DMS 273 (cell line): ENCODE measurements at regions not wholly inside any gene's neighbourhood (a gene's known extent, or its start where the extent isn't known, plus 50 kb on each side); places are given as distances from the start of the nearest gene placed in this dataset.
"Not testable (repeated sequence)": the region's sequence is repeated elsewhere in the genome, so short reads cannot be mapped to it uniquely, and the experiment has no call there.

Experiments
- DNase-seq: peaks from one replicate; lab custom pipeline; 2025; ENCODE audit not compliant: unreplicated experiment; lab: John Stamatoyannopoulos, UW

GRCh38 chr5:153352685-153353219 is 137.7 kb upstream of the GRIA1 start:
- no peak for DNase-seq

DNA sequence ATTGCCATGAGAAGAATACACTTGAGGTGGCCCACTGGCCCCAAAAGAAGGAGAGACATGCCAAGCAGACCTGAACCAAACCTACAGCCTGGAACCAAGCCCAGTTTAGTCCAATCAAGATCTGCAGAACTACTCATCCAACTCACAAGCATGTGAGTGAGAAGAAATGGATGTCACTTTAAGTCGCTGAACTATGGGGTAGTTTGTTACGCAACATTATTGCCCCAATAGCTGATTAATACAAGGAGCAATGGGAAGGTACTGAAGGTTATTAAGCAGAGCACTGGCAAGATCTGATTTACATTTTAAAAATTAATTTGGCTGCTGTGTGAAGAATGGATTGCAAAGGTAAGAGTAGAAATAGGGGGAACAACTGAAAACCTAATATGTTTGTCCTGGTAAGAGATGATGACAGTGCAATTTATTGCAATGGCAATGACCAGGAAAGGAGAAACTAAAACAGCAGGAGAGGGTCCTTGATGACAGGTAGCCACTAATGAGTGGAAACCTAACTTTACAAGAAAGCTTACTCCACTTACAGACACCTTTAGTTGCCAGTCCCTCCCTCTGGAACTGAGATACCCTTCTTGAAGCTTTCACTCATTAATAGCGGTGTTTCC is 132.9 kb upstream of the GRIA1 start:
- DNase-seq = no peak

DNA sequence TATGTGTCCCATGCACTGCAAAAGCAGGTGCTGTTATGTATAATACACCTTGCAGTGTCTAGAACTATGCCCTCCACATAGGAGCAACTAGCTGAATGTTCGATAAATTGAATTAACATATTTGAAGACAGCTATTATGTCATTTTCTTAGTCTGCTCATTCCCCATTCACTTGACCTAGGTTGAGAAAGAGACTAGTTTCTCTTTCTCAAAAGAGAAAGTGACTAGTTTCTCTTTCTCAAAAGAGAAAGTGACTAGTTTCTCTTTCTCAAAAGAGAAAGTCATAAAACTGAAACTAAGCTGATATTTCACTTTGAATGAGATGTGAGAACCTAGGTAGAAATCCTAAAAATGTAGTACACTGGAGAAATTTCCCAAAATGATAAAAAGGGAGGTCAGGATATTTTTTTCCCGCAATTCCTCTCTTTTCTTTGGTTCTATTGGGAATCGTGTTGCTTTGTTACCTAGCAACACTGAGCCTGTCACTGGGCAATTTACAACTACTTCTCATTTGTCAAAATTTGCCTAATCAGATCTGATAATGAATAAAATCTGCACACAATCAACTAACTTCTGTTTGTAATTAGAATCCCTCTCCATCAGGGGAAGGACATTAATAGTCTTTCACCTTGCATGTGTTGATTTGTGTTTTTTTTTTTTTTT is 132.0 kb upstream of the GRIA1 start:
- DNase-seq = no peak

- no peak for DNase-seq
Observed at GRCh38 chr5:153360860-153361259, 129.6 kb upstream of the GRIA1 start.

GRCh38 chr5:153361735-153362409 is 128.6 kb upstream of the GRIA1 start:
- no peak for DNase-seq

GRCh38 chr5:153365547-153365946 is 124.9 kb upstream of the GRIA1 start:
- no peak for DNase-seq

DNA sequence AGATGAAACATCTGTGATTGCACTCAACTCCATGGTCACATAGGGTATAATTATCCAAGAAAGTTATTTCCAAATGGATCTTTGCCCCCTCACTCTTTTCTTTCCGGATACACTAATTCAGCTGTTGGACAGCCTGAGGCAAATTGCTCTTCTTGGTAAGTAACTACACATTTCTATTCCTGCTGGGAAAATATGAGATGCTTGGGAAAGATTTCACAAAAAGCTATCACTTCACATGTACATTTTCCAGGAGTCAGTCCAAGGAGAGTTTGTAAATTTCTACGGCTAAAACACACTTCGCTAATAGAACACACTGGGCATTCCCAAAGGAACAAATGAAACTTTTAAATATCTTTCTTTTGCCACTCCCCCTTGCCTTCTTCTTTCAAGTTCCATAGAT is 123.0 kb upstream of the GRIA1 start:
- no peak for DNase-seq

DNA sequence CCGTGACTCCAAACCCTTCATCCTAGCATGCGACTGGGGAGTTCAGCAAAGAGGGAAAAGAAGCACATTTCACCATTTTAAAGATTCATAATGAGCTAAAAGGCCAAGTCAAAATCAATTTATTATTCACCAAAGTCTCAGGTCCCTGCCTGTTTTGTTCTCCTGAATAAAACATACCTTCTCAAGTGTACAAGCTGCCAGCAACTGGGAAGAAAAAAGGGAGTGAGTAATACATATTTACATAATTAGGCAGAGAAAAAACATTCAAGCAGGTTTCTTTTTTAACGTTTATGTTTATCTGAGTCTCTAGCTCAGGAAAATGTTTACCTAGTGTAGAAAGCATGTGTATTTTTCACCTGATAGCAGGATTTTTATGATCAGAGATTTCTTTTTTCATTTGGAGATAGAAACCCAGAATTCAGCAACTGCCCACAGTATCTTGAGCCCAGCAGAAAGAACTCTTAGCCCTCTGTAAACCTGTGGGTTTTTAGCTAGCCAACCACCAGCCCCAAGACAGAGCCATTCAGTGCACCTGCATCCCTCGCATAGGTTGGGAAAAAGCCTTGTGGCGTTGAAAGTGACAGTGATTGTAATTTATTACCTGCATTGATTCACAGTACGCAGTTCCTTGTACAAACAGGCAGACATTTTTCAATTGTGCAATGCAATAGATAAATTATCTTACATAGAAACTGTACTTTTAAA is 117.9 kb upstream of the GRIA1 start:
- DNase-seq = no peak

GRCh38 chr5:153373130-153373498 is 117.4 kb upstream of the GRIA1 start:
- DNase-seq = no peak

- not testable (repeated sequence) for DNase-seq
Observed at GRCh38 chr5:153381630-153382029, 108.8 kb upstream of the GRIA1 start.

DNA sequence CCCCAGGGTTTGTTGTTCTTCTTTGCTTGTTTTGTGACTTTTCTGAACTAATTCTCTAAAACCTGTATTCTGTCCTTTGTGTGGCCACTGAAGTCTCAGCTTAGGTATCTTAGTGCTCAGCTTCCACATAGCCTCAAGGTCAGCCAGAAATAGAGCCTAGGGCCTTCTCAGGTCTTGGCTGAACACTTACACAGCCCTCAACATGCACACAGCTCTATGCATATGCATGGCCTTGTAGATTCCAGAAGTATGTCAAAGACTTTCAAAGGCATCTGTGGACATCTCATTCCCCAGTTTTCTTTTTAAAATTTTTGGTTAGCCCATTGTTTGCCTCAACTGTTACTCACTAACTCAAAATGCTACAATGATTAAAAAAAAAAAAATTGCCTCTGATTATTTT is 99.9 kb upstream of the GRIA1 start:
- DNase-seq = no peak

- no peak for DNase-seq
Observed at GRCh38 chr5:153399595-153399994, 90.9 kb upstream of the GRIA1 start.

DNA sequence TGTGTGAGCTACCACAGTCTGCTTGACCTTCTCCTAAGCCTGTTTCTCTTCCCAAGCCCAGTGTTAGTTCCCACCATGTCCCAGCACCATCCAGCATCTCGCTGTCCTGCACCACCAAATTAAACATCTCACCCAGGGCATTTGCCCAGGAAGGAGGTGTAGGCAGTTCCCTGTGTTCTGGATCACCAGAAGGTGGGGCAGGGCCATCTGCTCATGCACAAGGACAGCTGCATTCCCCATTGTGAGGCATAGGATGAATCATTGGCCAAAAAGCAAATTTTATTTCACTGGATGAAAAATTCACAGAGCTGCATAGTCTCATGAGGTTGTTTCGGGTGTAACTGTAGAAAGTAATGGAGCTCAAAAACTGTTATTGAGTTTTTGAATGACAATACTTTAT is 89.5 kb upstream of the GRIA1 start:
- DNase-seq = peak; percentile 31

DNA sequence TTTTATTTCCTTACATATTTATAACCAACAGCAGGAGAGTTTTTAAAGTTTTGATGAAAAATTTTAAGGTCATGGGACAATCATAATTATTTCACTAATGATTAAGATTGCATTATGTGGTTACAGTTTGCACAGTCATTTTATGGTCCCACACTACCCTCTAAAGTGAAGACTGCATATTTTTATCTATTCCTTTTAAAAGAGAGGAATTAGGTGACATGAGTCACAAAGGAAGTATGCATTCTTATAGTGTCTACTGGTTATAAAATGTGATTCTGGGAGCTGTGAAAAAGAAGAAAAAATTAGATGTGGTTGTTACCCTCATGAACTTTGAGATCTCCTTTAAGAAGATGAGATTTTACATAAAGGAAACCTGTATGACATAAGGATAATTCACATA is 87.9 kb upstream of the GRIA1 start:
- no peak for DNase-seq

- DNase-seq = no peak
Observed at GRCh38 chr5:153403470-153403869, 87.0 kb upstream of the GRIA1 start.

DNA sequence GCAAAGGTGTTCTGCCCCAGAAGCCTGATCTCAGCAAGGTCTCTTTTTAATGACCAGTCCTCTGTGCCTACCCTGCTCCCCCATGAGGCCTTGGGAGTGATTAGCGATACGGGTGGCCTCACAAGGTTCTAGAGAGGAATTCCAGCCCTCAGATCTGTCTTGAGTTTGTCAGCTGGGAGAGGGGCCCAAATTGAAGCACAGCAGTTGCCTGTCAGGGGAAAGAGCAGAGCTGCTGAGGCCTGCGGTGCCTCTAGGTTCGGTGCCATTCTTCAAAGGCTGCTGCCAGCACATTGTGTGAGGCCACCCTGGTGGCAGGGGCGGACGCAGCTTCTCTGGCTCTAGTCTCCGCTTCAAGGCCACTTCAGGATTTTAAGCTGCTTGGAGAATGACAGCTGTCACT is 85.7 kb upstream of the GRIA1 start:
- no peak for DNase-seq

GRCh38 chr5:153421676-153422075 is 68.8 kb upstream of the GRIA1 start:
- no peak for DNase-seq

DNA sequence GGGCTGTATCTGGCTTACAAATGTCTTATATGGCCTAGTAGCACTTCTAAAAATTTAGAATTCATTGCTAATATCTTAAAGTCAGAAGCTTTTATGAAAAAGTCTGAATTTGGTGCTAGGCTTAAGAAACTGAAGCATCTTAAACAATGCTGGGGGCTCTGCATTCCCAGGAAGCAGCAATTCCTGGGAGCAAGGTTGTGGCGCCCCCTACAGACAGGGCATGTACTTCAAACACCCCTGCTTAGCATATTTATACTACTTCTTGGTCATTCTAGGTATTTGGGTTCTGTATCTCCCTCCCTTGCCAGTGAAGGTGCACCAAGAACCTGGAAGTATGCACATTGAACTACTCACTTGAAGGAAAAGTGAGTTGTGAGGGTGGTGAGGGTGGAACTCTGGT is 64.6 kb upstream of the GRIA1 start:
- DNase-seq = peak; percentile 5

DNA sequence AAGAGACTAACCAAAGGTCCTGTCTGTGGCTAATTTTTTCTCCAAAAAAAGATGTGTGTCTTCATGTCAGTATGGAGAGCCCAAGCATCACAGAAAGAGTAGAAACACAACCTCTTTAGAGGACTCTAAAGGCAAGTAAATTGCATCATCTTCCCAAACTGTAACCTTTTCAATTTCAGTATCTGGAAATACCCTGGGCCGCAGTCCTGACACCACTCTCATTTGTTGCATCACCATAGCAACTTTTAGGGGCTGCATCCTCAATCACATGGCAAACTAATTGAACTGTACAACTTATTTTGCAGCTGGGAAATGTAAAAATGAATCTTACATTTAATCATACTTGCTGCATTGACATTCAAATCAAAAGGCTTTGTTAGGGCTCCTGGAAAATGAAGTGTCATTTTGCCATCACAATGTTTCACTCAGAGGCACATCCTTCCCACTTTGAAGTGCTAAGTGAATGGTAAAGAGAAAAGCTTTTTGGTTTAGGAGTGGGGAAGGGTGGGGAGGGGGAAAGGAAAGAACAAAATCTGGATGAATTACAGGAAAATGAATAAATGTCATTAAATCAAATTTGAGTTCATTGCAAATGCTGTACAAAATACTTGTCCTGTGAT is 60.6 kb upstream of the GRIA1 start:
- DNase-seq = no peak

- DNase-seq = no peak
Observed at GRCh38 chr5:153432583-153432982, 57.9 kb upstream of the GRIA1 start.

- no peak for DNase-seq
Observed at GRCh38 chr5:153437251-153437650, 53.2 kb upstream of the GRIA1 start.
